SK-N-MC (cell line): ENCODE measurements at regions not wholly inside any gene's neighbourhood (a gene's known extent, or its start where the extent isn't known, plus 50 kb on each side); places are given as distances from the start of the nearest gene placed in this dataset.

Experiments used
- DNase-seq: peaks from one replicate; pipeline ENCODE4 v3.0.0-alpha.2; 2011; ENCODE audit warnings: low read depth, low spot score
- H3K27ac ChIP-seq: fragments of 200-600 bp; sonication (generic); 2 replicates; pipeline ENCODE4 v1.5.1; 2016; ENCODE audit warnings: mixed run types
- H3K36me3 ChIP-seq: fragments of 200-600 bp; sonication (generic); 2 replicates; pipeline ENCODE4 v1.6.1; 2017; ENCODE audit warnings: antibody characterized with exemption, low read length, mixed read lengths; ENCODE audit not compliant: insufficient read depth
- H3K4me3 ChIP-seq: fragments of 200-600 bp; sonication (generic); 2 replicates; pipeline ENCODE4 v1.5.1; 2016
- H3K9ac ChIP-seq: fragments of 200-600 bp; sonication (generic); 2 replicates; pipeline ENCODE4 v1.8.0; 2017; ENCODE audit warnings: mixed run types, mixed read lengths; ENCODE audit not compliant: insufficient read length
- H3K9me3 ChIP-seq: fragments of 200-600 bp; sonication (generic); 2 replicates; pipeline ENCODE4 v1.6.1; 2017; ENCODE audit warnings: low read depth, mild to moderate bottlenecking, antibody characterized with exemption, low read length, moderate library complexity, mixed read lengths
- EZH2 ChIP-seq: fragments of 200-600 bp; sonication (generic); IDR thresholded peaks from one replicate; pipeline ENCODE4 v1.6.1; 2017; ENCODE audit warnings: antibody characterized with exemption
- FOXP2 ChIP-seq: optimal IDR thresholded peaks from 2 replicates; pipeline ENCODE3; 2011; ENCODE audit warnings: mild to moderate bottlenecking, moderate library complexity; ENCODE audit not compliant: insufficient read depth; ENCODE audit errors: extremely low read length, control extremely low read depth
- POLR2AphosphoS5 ChIP-seq: IDR thresholded peaks from 2 replicates; pipeline ENCODE4 v1.6.1; 2012; ENCODE audit warnings: mild to moderate bottlenecking, low read depth, low read length, borderline replicate concordance

- peaks cover 5% of the 10 kb centered on the region for H3K9me3 ChIP-seq
- no peaks in the 10 kb centered on the region for H3K36me3 ChIP-seq
- no peak overlapping the region for H3K9ac ChIP-seq
- no peak for DNase-seq
- TF ChIP-seq POLR2AphosphoS5 (no peak), FOXP2 (no peak), EZH2 (no peak)
- no peak overlapping the region for H3K27ac ChIP-seq
- H3K4me3 ChIP-seq: no peak overlapping the region
These were observed 1303.9 kb upstream of the GJE1 start for GRCh38 chr6:140828856-140829255.

GRCh38 chr6:140827593-140827992 lies 1305.1 kb upstream of the GJE1 start:
- Histone ChIP-seq H3K27ac (no peak overlapping the region), H3K36me3 (no peaks in the 10 kb centered on the region), H3K9ac (no peak overlapping the region), H3K4me3 (no peak overlapping the region), H3K9me3 (peaks cover 5% of the 10 kb centered on the region)
- TF ChIP-seq POLR2AphosphoS5: no peak
- no peak for TF ChIP-seq EZH2
- TF ChIP-seq FOXP2: no peak
- DNase-seq: no peak

GRCh38 chr6:140825731-140826130 lies 1307.0 kb upstream of the GJE1 start:
- Histone ChIP-seq H3K36me3 (no peaks in the 10 kb centered on the region), H3K9ac (no peak overlapping the region), H3K9me3 (peaks cover 5% of the 10 kb centered on the region), H3K27ac (no peak overlapping the region), H3K4me3 (no peak overlapping the region)
- DNase-seq: no peak
- TF ChIP-seq FOXP2: no peak
- TF ChIP-seq EZH2: no peak
- TF ChIP-seq POLR2AphosphoS5: no peak

- Histone ChIP-seq H3K27ac (no peak overlapping the region), H3K9me3 (no peaks in the 10 kb centered on the region; the same call in 1 of the 2 replicates), H3K9ac (no peak overlapping the region), H3K36me3 (no peaks in the 10 kb centered on the region), H3K4me3 (no peak overlapping the region)
- no peak for DNase-seq
- TF ChIP-seq FOXP2 (no peak), POLR2AphosphoS5 (no peak), EZH2 (no peak)
These were observed 1308.1 kb upstream of the GJE1 start for GRCh38 chr6:140824595-140824994.

GRCh38 chr6:140821196-140821595 lies 1311.5 kb upstream of the GJE1 start:
- no peak for TF ChIP-seq EZH2
- TF ChIP-seq POLR2AphosphoS5: no peak
- TF ChIP-seq FOXP2: no peak
- H3K4me3 ChIP-seq: no peak overlapping the region
- no peak overlapping the region for H3K27ac ChIP-seq
- no peak for DNase-seq
- H3K9me3 ChIP-seq: no peaks in the 10 kb centered on the region
- no peaks in the 10 kb centered on the region for H3K36me3 ChIP-seq
- H3K9ac ChIP-seq: no peak overlapping the region

GRCh38 chr6:140817176-140817575 lies 1315.5 kb upstream of the GJE1 start:
- no peaks in the 10 kb centered on the region for H3K36me3 ChIP-seq
- no peak overlapping the region for H3K27ac ChIP-seq
- H3K9ac ChIP-seq: no peak overlapping the region
- no peak for DNase-seq
- no peak overlapping the region for H3K4me3 ChIP-seq
- TF ChIP-seq EZH2: no peak
- TF ChIP-seq POLR2AphosphoS5: no peak
- no peak for TF ChIP-seq FOXP2
- no peaks in the 10 kb centered on the region for H3K9me3 ChIP-seq

- H3K36me3 ChIP-seq: no peaks in the 10 kb centered on the region
- no peak for DNase-seq
- H3K4me3 ChIP-seq: no peak overlapping the region
These were observed 1316.0 kb upstream of the GJE1 start for GRCh38 chr6:140816681-140817080.

GRCh38 chr6:140812636-140813035 lies 1320.1 kb upstream of the GJE1 start:
- DNase-seq: no peak
- no peak overlapping the region for H3K4me3 ChIP-seq
- no peak overlapping the region for H3K9ac ChIP-seq
- no peaks in the 10 kb centered on the region for H3K9me3 ChIP-seq
- no peaks in the 10 kb centered on the region for H3K36me3 ChIP-seq
- TF ChIP-seq EZH2 (no peak), FOXP2 (no peak), POLR2AphosphoS5 (no peak)
- no peak overlapping the region for H3K27ac ChIP-seq

More at GRCh38 chr6:140816681-140817080, 1316.0 kb upstream of the GJE1 start:
- H3K9ac ChIP-seq: no peak overlapping the region
- no peaks in the 10 kb centered on the region for H3K9me3 ChIP-seq
- no peak overlapping the region for H3K27ac ChIP-seq
- TF ChIP-seq EZH2: no peak
- TF ChIP-seq POLR2AphosphoS5: no peak

GRCh38 chr6:140811642-140812041 lies 1321.1 kb upstream of the GJE1 start:
- no peak for DNase-seq
- H3K4me3 ChIP-seq: no peak overlapping the region

More at GRCh38 chr6:140811642-140812041, 1321.1 kb upstream of the GJE1 start:
- H3K27ac ChIP-seq: no peak overlapping the region
- TF ChIP-seq POLR2AphosphoS5: no peak
- TF ChIP-seq EZH2: no peak
- no peak for TF ChIP-seq FOXP2
- no peak overlapping the region for H3K9ac ChIP-seq
- no peaks in the 10 kb centered on the region for H3K36me3 ChIP-seq
- no peaks in the 10 kb centered on the region for H3K9me3 ChIP-seq
